ENCODE measurements at regions not wholly inside any gene's neighbourhood (a gene's known extent, or its start where the extent isn't known, plus 50 kb on each side); places are given as distances from the start of the nearest gene placed in this dataset.

- intact Hi-C loops (cut with DNase I): no loop called here
- TF ChIP-seq CTCF (IDR thresholded peaks at IDR 0.05): no peak
- no peaks in the 10 kb centered on the region for H3K36me3 ChIP-seq
- no peak overlapping the region for H3K4me3 ChIP-seq
- peaks cover 0 to 21% of the 10 kb centered on the region in 2 donors for H3K9me3 ChIP-seq
- no peak overlapping the region for H3K27ac ChIP-seq
- DNase-seq: no peak
- H3K4me1 ChIP-seq: no peaks in the 10 kb centered on the region
- no peak for ATAC-seq
- H3K27me3 ChIP-seq: peaks cover 0 to 5% of the 10 kb centered on the region in 2 donors
These were observed 149.8 kb upstream of the ATXN1 start for GRCh38 chr6:16911088-16911487.

- no peak for TF ChIP-seq CTCF (IDR thresholded peaks at IDR 0.05)
- Histone ChIP-seq H3K9me3 (peaks cover 0 to 21% of the 10 kb centered on the region in 2 donors), H3K4me3 (no peak overlapping the region), H3K4me1 (no peaks in the 10 kb centered on the region), H3K36me3 (no peaks in the 10 kb centered on the region), H3K27ac (no peak overlapping the region), H3K27me3 (peaks cover 0 to 5% of the 10 kb centered on the region in 2 donors)
- intact Hi-C loops (cut with DNase I): no loop called here
- DNase-seq (no peak), ATAC-seq (peak; percentile 34)
These were observed 148.5 kb upstream of the ATXN1 start for GRCh38 chr6:16909658-16910360.

- Histone ChIP-seq H3K4me3 (no peak overlapping the region), H3K36me3 (no peaks in the 10 kb centered on the region), H3K4me1 (peaks cover 0 to 3% of the 10 kb centered on the region in 2 donors), H3K9me3 (peaks cover 0 to 4% of the 10 kb centered on the region in 2 donors), H3K27ac (no peak overlapping the region), H3K27me3 (peaks cover 0 to 5% of the 10 kb centered on the region in 2 donors)
- intact Hi-C loops (cut with DNase I): no loop called here
- TF ChIP-seq CTCF (IDR thresholded peaks at IDR 0.05): no peak
- ATAC-seq (no peak), DNase-seq (no peak)
These were observed 146.7 kb upstream of the ATXN1 start for GRCh38 chr6:16907991-16908390.

- Histone ChIP-seq H3K4me3 (no peak overlapping the region), H3K27ac (no peak overlapping the region), H3K36me3 (no peaks in the 10 kb centered on the region), H3K27me3 (peaks cover 0 to 5% of the 10 kb centered on the region in 2 donors), H3K4me1 (peaks cover 8 to 18% of the 10 kb centered on the region in 2 donors), H3K9me3 (no peaks in the 10 kb centered on the region)
- ATAC-seq (no peak), DNase-seq (no peak)
- TF ChIP-seq CTCF (IDR thresholded peaks at IDR 0.05): no peak
- intact Hi-C loops (cut with DNase I): no loop called here
These were observed 143.7 kb upstream of the ATXN1 start for GRCh38 chr6:16904957-16905356.

- peak; percentile 78 for ATAC-seq
- no peak for TF ChIP-seq CTCF (IDR thresholded peaks at IDR 0.05)
- no peak for DNase-seq
These were observed 142.2 kb upstream of the ATXN1 start for GRCh38 chr6:16903470-16903869.

More at GRCh38 chr6:16903470-16903869, 142.2 kb upstream of the ATXN1 start:
- no peak overlapping the region for H3K27ac ChIP-seq
- no peaks in the 10 kb centered on the region for H3K9me3 ChIP-seq
- H3K4me3 ChIP-seq: no peak overlapping the region
- no peaks in the 10 kb centered on the region for H3K36me3 ChIP-seq
- peaks cover 8 to 18% of the 10 kb centered on the region in 2 donors for H3K4me1 ChIP-seq
- intact Hi-C loops (cut with DNase I): no loop called here
- peaks cover 0 to 5% of the 10 kb centered on the region in 2 donors for H3K27me3 ChIP-seq
